OCI-LY7 (cell line): ENCODE measurements at regions not wholly inside any gene's neighbourhood (a gene's known extent, or its start where the extent isn't known, plus 50 kb on each side); places are given as distances from the start of the nearest gene placed in this dataset.

ENCODE experiments used
- EZH2phosphoT487 ChIP-seq: fragments of 200-600 bp; sonication (generic); IDR thresholded peaks from 2 replicates; pipeline ENCODE4 v1.6.1; 2018; ENCODE audit warnings: low read depth, borderline replicate concordance, mild to moderate bottlenecking, mixed run types, antibody characterized with exemption, low read length, moderate library complexity, mixed read lengths
- TF ChIP-seq, protein P1 (sequence below): fragments of 200-600 bp; sonication (generic); conservative IDR thresholded peaks from 2 replicates; pipeline ENCODE4 v1.5.1; 2014; ENCODE audit warnings: mild to moderate bottlenecking, antibody characterized with exemption, low read length, moderate library complexity, mixed read lengths

GRCh38 chr1:227424953-227425352 lies 106.7 kb upstream of the CDC42BPA start:
- TF ChIP-seq, protein P1, sequence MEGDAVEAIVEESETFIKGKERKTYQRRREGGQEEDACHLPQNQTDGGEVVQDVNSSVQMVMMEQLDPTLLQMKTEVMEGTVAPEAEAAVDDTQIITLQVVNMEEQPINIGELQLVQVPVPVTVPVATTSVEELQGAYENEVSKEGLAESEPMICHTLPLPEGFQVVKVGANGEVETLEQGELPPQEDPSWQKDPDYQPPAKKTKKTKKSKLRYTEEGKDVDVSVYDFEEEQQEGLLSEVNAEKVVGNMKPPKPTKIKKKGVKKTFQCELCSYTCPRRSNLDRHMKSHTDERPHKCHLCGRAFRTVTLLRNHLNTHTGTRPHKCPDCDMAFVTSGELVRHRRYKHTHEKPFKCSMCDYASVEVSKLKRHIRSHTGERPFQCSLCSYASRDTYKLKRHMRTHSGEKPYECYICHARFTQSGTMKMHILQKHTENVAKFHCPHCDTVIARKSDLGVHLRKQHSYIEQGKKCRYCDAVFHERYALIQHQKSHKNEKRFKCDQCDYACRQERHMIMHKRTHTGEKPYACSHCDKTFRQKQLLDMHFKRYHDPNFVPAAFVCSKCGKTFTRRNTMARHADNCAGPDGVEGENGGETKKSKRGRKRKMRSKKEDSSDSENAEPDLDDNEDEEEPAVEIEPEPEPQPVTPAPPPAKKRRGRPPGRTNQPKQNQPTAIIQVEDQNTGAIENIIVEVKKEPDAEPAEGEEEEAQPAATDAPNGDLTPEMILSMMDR, result no peak
- no peak for TF ChIP-seq EZH2phosphoT487
